PC-3 (cell line): ENCODE measurements at regions not wholly inside any gene's neighbourhood (a gene's known extent, or its start where the extent isn't known, plus 50 kb on each side); places are given as distances from the start of the nearest gene placed in this dataset.
A peak's percentile ranks its signal among the peaks of the same experiment; 100 is the strongest.

ENCODE experiments used
- ATAC-seq: fragments of 200-7000 bp; cut with Tn5 transposase; 2 replicates; pipeline ENCODE4 v1.9.1; 2020; ENCODE audit warnings: mild to moderate bottlenecking, moderate library complexity
- BruUV-seq: library from RNA; stranded (reverse); fragments of 400-500 nt; replicated peaks from 2 replicates; lab custom pipeline; 2021; lab: Mats Ljungman, UMichigan
- CTCF ChIA-PET: fragments of 300-600 bp; sonication (Branson Sonifier 250); formaldehyde crosslinking; loops from one replicate; lab custom pipeline; 2022; ENCODE audit warnings: antibody characterized with exemption; lab: Charles Lee
- POLR2A ChIA-PET: fragments of 300-600 bp; sonication (Branson Sonifier 250); formaldehyde crosslinking; loops from one replicate; lab custom pipeline; 2022; ENCODE audit warnings: antibody characterized with exemption; ENCODE audit not compliant: unreplicated experiment; lab: Charles Lee
- DNase-seq: peaks from one replicate; pipeline ENCODE4 v3.0.0-alpha.2; 2015
- H2AFZ ChIP-seq: fragments of 300-600 bp; sonication (generic); 2 replicates; pipeline ENCODE4 v1.6.0; 2016; ENCODE audit warnings: antibody characterized with exemption, low read length
- H3F3A ChIP-seq: fragments of 300-600 bp; sonication (generic); one replicate; pipeline ENCODE4 v1.6.0; 2017; ENCODE audit warnings: antibody characterized with exemption, low read length, control low read depth, mild to moderate bottlenecking; ENCODE audit not compliant: unreplicated experiment
- H3K27ac ChIP-seq: fragments of 300-600 bp; sonication (generic); 2 replicates; pipeline ENCODE4 v1.5.1; 2016; ENCODE audit warnings: mild to moderate bottlenecking, low read length
- H3K27me3 ChIP-seq: fragments of 300-600 bp; sonication (generic); 2 replicates; pipeline ENCODE4 v1.6.1; 2016; ENCODE audit warnings: low read length, mixed read lengths
- H3K36me3 ChIP-seq: fragments of 300-600 bp; sonication (generic); 2 replicates; pipeline ENCODE4 v1.6.1; 2016; ENCODE audit warnings: low read depth, mixed run types, low read length, mixed read lengths
- H3K4me1 ChIP-seq: fragments of 300-600 bp; sonication (generic); 2 replicates; pipeline ENCODE4 v1.5.1; 2016; ENCODE audit warnings: low read length; ENCODE audit not compliant: insufficient read depth
- H3K4me2 ChIP-seq: fragments of 300-600 bp; sonication (generic); 2 replicates; pipeline ENCODE4 v1.6.0; 2016; ENCODE audit warnings: low read length
- H3K4me3 ChIP-seq: fragments of 300-600 bp; sonication (generic); 2 replicates; pipeline ENCODE4 v1.5.1; 2016; ENCODE audit warnings: mild to moderate bottlenecking, low read length, mixed read lengths
- H3K79me2 ChIP-seq: fragments of 300-600 bp; sonication (generic); 2 replicates; pipeline ENCODE4 v1.6.1; 2017; ENCODE audit warnings: low read length, mixed read lengths
- H3K9ac ChIP-seq: fragments of 300-600 bp; sonication (generic); 2 replicates; pipeline ENCODE4 v1.6.0; 2016; ENCODE audit warnings: mild to moderate bottlenecking, low read length
- H3K9me2 ChIP-seq: fragments of 300-600 bp; sonication (generic); replicated peaks from 2 replicates; pipeline ENCODE4 v1.6.1; 2016; ENCODE audit warnings: mixed run types, low read length, mixed read lengths
- H3K9me3 ChIP-seq: fragments of 300-600 bp; sonication (generic); 2 replicates; pipeline ENCODE4 v1.6.1; 2016; ENCODE audit warnings: low read length, mixed read lengths
- H4K20me1 ChIP-seq: fragments of 300-600 bp; sonication (generic); 2 replicates; pipeline ENCODE4 v1.6.1; 2016; ENCODE audit warnings: low read length, mixed read lengths
- CTCF ChIP-seq: fragments of 300-600 bp; sonication (generic); conservative IDR thresholded peaks from 2 replicates; pipeline ENCODE4 v1.5.1; 2017; ENCODE audit warnings: antibody characterized with exemption, low read depth, mild to moderate bottlenecking, low read length
- EZH2 ChIP-seq: fragments of 300-600 bp; sonication (generic); IDR thresholded peaks from one replicate; pipeline ENCODE4 v1.6.1; 2017; ENCODE audit warnings: antibody characterized with exemption, mild to moderate bottlenecking, low read length; ENCODE audit not compliant: unreplicated experiment
- EZH2phosphoT487 ChIP-seq: fragments of 300-600 bp; sonication (generic); IDR thresholded peaks from 2 replicates; pipeline ENCODE4 v1.6.1; 2018; ENCODE audit warnings: mild to moderate bottlenecking, antibody characterized with exemption, low read length, borderline replicate concordance
- intact Hi-C: fragments of 100-400 bp; cut with micrococcal nuclease; formaldehyde crosslinking; loops from 2 replicates; pipeline ENCODE4 v1.9.0; 2023

- Histone ChIP-seq H3K36me3 (peaks cover 8% of the 10 kb centered on the region; the same call in 1 of the 2 replicates), H3K4me3 (no peak overlapping the region), H4K20me1 (no peaks in the 10 kb centered on the region), H3F3A (no peaks in the 10 kb centered on the region), H3K9me3 (0 out of 2 replicates have a peak, but pooled peaks cover 10% of the 10 kb centered on the region), H3K9me2 (no peaks in the 10 kb centered on the region), H3K27ac (no peak overlapping the region), H3K27me3 (no peaks in the 10 kb centered on the region), H3K4me2 (no peak overlapping the region), H3K4me1 (peaks cover 10% of the 10 kb centered on the region), H2AFZ (no peak overlapping the region), H3K79me2 (no peaks in the 10 kb centered on the region), H3K9ac (no peak overlapping the region)
- ChIA-PET CTCF (no interaction called here), POLR2A (no interaction called here)
- intact Hi-C loops, result no loop called here
- no TSS peak for BruUV-seq
- no peak for TF ChIP-seq EZH2
- DNase-seq (no peak), ATAC-seq (peak; percentile 78)
These were observed 256.2 kb upstream of the POU5F2 start for GRCh38 chr5:93997562-93997961.

GRCh38 chr5:93995126-93995621 is 253.8 kb upstream of the POU5F2 start:
- Histone ChIP-seq H3K36me3 (no peaks in the 10 kb centered on the region), H3K27me3 (no peaks in the 10 kb centered on the region), H3K9ac (no peak overlapping the region), H3K4me2 (peak overlapping the region; percentile 10; the same call in 1 of the 2 replicates), H3K4me1 (peaks cover 10% of the 10 kb centered on the region), H3K27ac (peak overlapping the region; percentile 39), H3F3A (no peaks in the 10 kb centered on the region), H3K4me3 (no peak overlapping the region), H2AFZ (no peak overlapping the region), H4K20me1 (no peaks in the 10 kb centered on the region), H3K9me3 (no peaks in the 10 kb centered on the region), H3K79me2 (no peaks in the 10 kb centered on the region), H3K9me2 (no peaks in the 10 kb centered on the region)
- TF ChIP-seq EZH2phosphoT487, result no peak
- no peak for TF ChIP-seq CTCF
- no peak for TF ChIP-seq EZH2
- intact Hi-C loops, result no loop called here
- DNase-seq, result peak; percentile 29
- POLR2A ChIA-PET, result interaction anchor here (0.5 to 0.6 kb wide), 2 partner anchors 412 to 416 kb away, joined by 4 read pairs; partner anchors contain the start of gene NR2F1
- CTCF ChIA-PET, result no interaction called here
- BruUV-seq, result no TSS peak
- ATAC-seq, result peak; percentile 68

- no peak for TF ChIP-seq EZH2phosphoT487
- TF ChIP-seq CTCF, result no peak
- TF ChIP-seq EZH2, result no peak
- H3K4me3 ChIP-seq, result no peak overlapping the region
- DNase-seq (no peak), ATAC-seq (no peak)
- H3K9me3 ChIP-seq, result no peaks in the 10 kb centered on the region
- BruUV-seq, result no TSS peak
- H2AFZ ChIP-seq, result no peak overlapping the region
- H3K36me3 ChIP-seq, result no peaks in the 10 kb centered on the region
- H3K9ac ChIP-seq, result no peak overlapping the region
- intact Hi-C loops, result no loop called here
- ChIA-PET CTCF (no interaction called here), POLR2A (no interaction called here)
- H3F3A ChIP-seq, result no peaks in the 10 kb centered on the region
- H3K27ac ChIP-seq, result no peak overlapping the region
- H3K79me2 ChIP-seq, result no peaks in the 10 kb centered on the region
- no peak overlapping the region for H3K4me2 ChIP-seq
- H3K4me1 ChIP-seq, result peaks cover 10% of the 10 kb centered on the region
- no peaks in the 10 kb centered on the region for H3K9me2 ChIP-seq
- H4K20me1 ChIP-seq, result no peaks in the 10 kb centered on the region
- H3K27me3 ChIP-seq, result no peaks in the 10 kb centered on the region
These were observed 251.8 kb upstream of the POU5F2 start for GRCh38 chr5:93993161-93993560.
